SK-N-MC (cell line): ENCODE measurements at regions not wholly inside any gene's neighbourhood (a gene's known extent, or its start where the extent isn't known, plus 50 kb on each side); places are given as distances from the start of the nearest gene placed in this dataset.

Experiments used
- EZH2 ChIP-seq: fragments of 200-600 bp; sonication (generic); IDR thresholded peaks from one replicate; pipeline ENCODE4 v1.6.1; 2017; ENCODE audit warnings: antibody characterized with exemption
- FOXP2 ChIP-seq: optimal IDR thresholded peaks from 2 replicates; pipeline ENCODE3; 2011; ENCODE audit warnings: mild to moderate bottlenecking, moderate library complexity; ENCODE audit not compliant: insufficient read depth; ENCODE audit errors: extremely low read length, control extremely low read depth
- POLR2AphosphoS5 ChIP-seq: IDR thresholded peaks from 2 replicates; pipeline ENCODE4 v1.6.1; 2012; ENCODE audit warnings: mild to moderate bottlenecking, low read depth, low read length, borderline replicate concordance

GRCh38 chr12:115632308-115632707 lies 645.2 kb downstream of the MED13L start:
- TF ChIP-seq POLR2AphosphoS5 (no peak), EZH2 (no peak), FOXP2 (no peak)
